Vagina (tissue), 2 donors: ENCODE measurements at regions not wholly inside any gene's neighbourhood (a gene's known extent, or its start where the extent isn't known, plus 50 kb on each side); places are given as distances from the start of the nearest gene placed in this dataset.

Source experiments
- CTCF ChIP-seq, 3 experiments: fragments of 450-650 bp in 2 of 3; fragments of 200-600 bp in 1 of 3; sonication (generic) in 1 of 3; IDR thresholded peaks; one replicate each; pipeline ENCODE4 v1.5.1; 2017 to 2019; ENCODE audit warnings: antibody characterized with exemption in 3 of 3, mild to moderate bottlenecking in 2 of 3, moderate library complexity in 2 of 3
- POLR2A ChIP-seq, 2 donors: fragments of 450-650 bp; IDR thresholded peaks; one replicate each; pipeline ENCODE4 v1.6.1; 2017; ENCODE audit warnings: antibody characterized with exemption in 2 of 2, mild to moderate bottlenecking in 2 of 2, moderate library complexity in 2 of 2

GRCh38 chr1:14065486-14065885 lies 365.5 kb downstream of the PRDM2 start:
- TF ChIP-seq CTCF (IDR thresholded peaks at IDR 0.05): no peak
- no peak for TF ChIP-seq POLR2A (IDR thresholded peaks at IDR 0.05)
